ENCODE measurements at regions not wholly inside any gene's neighbourhood (a gene's known extent, or its start where the extent isn't known, plus 50 kb on each side); places are given as distances from the start of the nearest gene placed in this dataset.
"Not testable (repeated sequence)": the region's sequence is repeated elsewhere in the genome, so short reads cannot be mapped to it uniquely, and the experiment has no call there.

DNA sequence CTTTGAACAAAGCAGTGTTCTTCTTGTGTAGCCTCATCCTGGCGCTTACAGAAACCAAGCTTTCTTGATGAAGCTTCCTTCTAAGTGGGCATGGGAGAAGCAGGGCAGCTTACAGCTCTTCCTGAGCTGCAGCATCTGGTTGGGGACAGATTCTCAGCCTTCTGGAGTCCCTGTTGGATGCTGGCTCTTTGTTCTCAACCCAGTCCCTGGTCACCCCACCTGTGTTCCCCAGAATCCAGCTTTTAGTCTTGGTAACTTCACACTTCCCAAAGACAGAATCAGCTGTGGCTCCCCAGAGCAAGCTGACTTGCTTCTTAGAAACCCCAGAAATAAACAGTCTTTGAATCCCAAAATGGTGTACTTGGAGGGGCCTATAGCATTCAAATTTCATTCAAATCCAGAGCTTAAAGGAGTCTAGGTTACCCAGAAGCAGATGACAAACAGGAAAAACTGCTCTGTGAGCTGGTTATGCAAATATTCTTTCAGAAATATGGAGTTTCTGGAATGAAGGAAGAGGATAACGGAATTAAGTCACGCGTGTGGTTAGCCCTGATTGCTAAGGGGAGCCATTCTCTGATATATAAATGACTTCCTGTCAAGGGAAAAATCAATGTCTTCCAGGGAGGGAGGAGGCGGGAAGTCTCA is 783.4 kb upstream of the TPTE start:
- TF ChIP-seq POLR2A (IDR thresholded peaks at IDR 0.05): not testable (repeated sequence)
- TF ChIP-seq, protein P1, sequence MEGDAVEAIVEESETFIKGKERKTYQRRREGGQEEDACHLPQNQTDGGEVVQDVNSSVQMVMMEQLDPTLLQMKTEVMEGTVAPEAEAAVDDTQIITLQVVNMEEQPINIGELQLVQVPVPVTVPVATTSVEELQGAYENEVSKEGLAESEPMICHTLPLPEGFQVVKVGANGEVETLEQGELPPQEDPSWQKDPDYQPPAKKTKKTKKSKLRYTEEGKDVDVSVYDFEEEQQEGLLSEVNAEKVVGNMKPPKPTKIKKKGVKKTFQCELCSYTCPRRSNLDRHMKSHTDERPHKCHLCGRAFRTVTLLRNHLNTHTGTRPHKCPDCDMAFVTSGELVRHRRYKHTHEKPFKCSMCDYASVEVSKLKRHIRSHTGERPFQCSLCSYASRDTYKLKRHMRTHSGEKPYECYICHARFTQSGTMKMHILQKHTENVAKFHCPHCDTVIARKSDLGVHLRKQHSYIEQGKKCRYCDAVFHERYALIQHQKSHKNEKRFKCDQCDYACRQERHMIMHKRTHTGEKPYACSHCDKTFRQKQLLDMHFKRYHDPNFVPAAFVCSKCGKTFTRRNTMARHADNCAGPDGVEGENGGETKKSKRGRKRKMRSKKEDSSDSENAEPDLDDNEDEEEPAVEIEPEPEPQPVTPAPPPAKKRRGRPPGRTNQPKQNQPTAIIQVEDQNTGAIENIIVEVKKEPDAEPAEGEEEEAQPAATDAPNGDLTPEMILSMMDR (IDR thresholded peaks at IDR 0.05): not testable (repeated sequence)
